ENCODE measurements at regions not wholly inside any gene's neighbourhood (a gene's known extent, or its start where the extent isn't known, plus 50 kb on each side); places are given as distances from the start of the nearest gene placed in this dataset.

- ChIA-PET CTCF (ENCODE audit: low intra/inter-chr PET ratio) (no interaction called here), POLR2A (interaction anchor here (0.7 to 1.4 kb wide), 2 partner anchors 10 to 84 kb away, joined by 3 read pairs; no protein-coding TSS in a partner anchor)
- Histone ChIP-seq H3K9ac (ENCODE audit: insufficient read depth in 1 of 2, low read depth in 2 of 2, low read length in 2 of 2) (no peak overlapping the region), H3K9me1 (ENCODE audit: control insufficient read depth, insufficient read depth, low read length) (peaks cover 5% of the 10 kb centered on the region), H4K20me1 (replicated peaks; ENCODE audit: control insufficient read depth, insufficient read depth, low read length) (no peaks in the 10 kb centered on the region; the same call in 1 of the 2 replicates), H3K27ac (ENCODE audit: extremely low read depth, low read depth, low read length) (no peak overlapping the region), H3K4me2 (ENCODE audit: insufficient read depth, low read length) (no peak overlapping the region), H3K27me3 (ENCODE audit: control insufficient read depth in 2 of 2, insufficient read depth in 2 of 2, low read length in 2 of 2) (peaks cover 2 to 60% of the 10 kb centered on the region in 2 experiments; a peak in 4 of 5 replicates), H3K4me1 (replicated peaks in 1 of 2; ENCODE audit: control insufficient read depth in 2 of 2, insufficient read depth in 2 of 2, low read length in 2 of 2) (peaks cover 0 to 3% of the 10 kb centered on the region in 2 experiments; a peak in 2 of 5 replicates), H3K4me3 (no peak overlapping the region), H3K36me3 (ENCODE audit: control insufficient read depth, insufficient read depth, low read length) (no peaks in the 10 kb centered on the region), H3K9me3 (replicated peaks; ENCODE audit: control insufficient read depth, insufficient read depth, low read depth, low read length) (no peaks in the 10 kb centered on the region), H2AFZ (ENCODE audit: low read depth, low read length) (no peak overlapping the region), H3K79me2 (ENCODE audit: control insufficient read depth, insufficient read depth, low read length) (no peaks in the 10 kb centered on the region)
- in situ Hi-C loops (cut with MboI): no loop called here
- BruUV-seq (replicated peaks): no TSS peak
- ATAC-seq: no peak
- FAIRE-seq: no peak
- intact Hi-C loops (cut with micrococcal nuclease): no loop called here
- WGBS (ENCODE audit: insufficient coverage, low coverage, missing lambda C conversion rate): 1% methylated on average over 15 of the region's 15 CpGs
- TF ChIP-seq NR3C1 (CRISPR knock-in tag; IDR thresholded peaks at IDR 0.05) (no peak), ETV6 (IDR thresholded peaks at IDR 0.05; ENCODE audit: borderline replicate concordance in 1 of 2, low read depth in 2 of 2, low read length in 1 of 2) (no peak), ETV6 (CRISPR knock-in tag; IDR thresholded peaks at IDR 0.05; ENCODE audit: borderline replicate concordance) (no peak)
- no peak for DNase-seq (ENCODE audit: extremely low read depth in 1 of 4, low spot score in 3 of 4)
These were observed 103.2 kb downstream of the INHBB start for GRCh38 chr2:120448961-120449810.

DNA sequence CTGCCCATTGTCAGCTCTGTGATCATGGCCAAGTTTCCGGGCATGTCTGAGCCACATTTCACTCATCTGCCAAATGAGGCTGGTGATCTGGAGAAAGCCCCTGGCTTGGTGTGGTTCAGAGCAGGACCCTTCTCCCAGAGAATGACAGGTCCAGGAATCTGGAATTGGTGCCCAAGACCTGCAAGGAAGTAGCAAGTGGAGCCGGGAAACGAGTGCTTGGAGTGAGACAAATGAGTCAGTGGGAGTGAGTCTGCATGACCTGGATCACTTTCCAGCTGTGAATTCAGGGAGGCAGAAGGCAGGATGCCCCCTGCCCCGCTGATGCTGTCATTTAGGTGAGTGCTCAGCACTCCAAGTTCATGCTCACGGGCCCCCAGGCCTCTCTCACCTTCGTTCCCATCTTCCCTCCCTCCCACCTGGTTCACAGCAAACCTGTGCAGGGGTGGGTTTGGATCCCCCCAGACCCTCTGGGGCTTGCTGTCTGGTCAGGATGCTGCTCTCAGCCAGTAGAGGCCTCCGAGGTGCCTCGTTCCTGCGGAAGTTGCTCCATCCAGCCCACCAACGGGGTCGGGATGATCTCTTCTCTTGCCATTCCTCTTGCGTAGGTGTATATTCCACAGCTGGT, 104.4 kb downstream of the INHBB start:
- TF ChIP-seq MCM2 (IDR thresholded peaks at IDR 0.05; ENCODE audit: low read depth) (no peak), DDX20 (tag; IDR thresholded peaks at IDR 0.05; ENCODE audit: low read depth) (no peak), ZNF561 (CRISPR knock-in tag; conservative IDR thresholded peaks at IDR 0.05) (no peak), TCF3 (CRISPR knock-in tag; IDR thresholded peaks at IDR 0.05) (no peak), TCF7 (IDR thresholded peaks at IDR 0.05; ENCODE audit: borderline replicate concordance) (no peak), NFIX (CRISPR knock-in tag; IDR thresholded peaks at IDR 0.05; ENCODE audit: low read depth) (no peak)
- TF ChIP-seq, protein P1, sequence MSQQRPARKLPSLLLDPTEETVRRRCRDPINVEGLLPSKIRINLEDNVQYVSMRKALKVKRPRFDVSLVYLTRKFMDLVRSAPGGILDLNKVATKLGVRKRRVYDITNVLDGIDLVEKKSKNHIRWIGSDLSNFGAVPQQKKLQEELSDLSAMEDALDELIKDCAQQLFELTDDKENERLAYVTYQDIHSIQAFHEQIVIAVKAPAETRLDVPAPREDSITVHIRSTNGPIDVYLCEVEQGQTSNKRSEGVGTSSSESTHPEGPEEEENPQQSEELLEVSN (IDR thresholded peaks at IDR 0.05; ENCODE audit: borderline replicate concordance in 1 of 2, extremely low read depth in 1 of 2, insufficient read depth in 1 of 2, insufficient read length in 1 of 2, low read depth in 1 of 2, low read length in 1 of 2, poor library complexity in 1 of 2, severe bottlenecking in 1 of 2): no peak
- TF ChIP-seq, protein P2, sequence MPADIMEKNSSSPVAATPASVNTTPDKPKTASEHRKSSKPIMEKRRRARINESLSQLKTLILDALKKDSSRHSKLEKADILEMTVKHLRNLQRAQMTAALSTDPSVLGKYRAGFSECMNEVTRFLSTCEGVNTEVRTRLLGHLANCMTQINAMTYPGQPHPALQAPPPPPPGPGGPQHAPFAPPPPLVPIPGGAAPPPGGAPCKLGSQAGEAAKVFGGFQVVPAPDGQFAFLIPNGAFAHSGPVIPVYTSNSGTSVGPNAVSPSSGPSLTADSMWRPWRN (IDR thresholded peaks at IDR 0.05; ENCODE audit: low read depth): no peak
- H3K4me3 ChIP-seq: no peak overlapping the region
- no peak overlapping the region for H3K4me2 ChIP-seq (ENCODE audit: insufficient read depth, low read length)
- peaks cover 0 to 3% of the 10 kb centered on the region in 2 experiments; a peak in 2 of 5 replicates for H3K4me1 ChIP-seq (replicated peaks in 1 of 2; ENCODE audit: control insufficient read depth in 2 of 2, insufficient read depth in 2 of 2, low read length in 2 of 2)
- DNase-seq (ENCODE audit: extremely low read depth in 1 of 4, low spot score in 3 of 4) (no peak), ATAC-seq (no peak), FAIRE-seq (no peak)
- ChIA-PET POLR2A (no interaction called here), CTCF (ENCODE audit: low intra/inter-chr PET ratio) (no interaction called here)
- H3K36me3 ChIP-seq (ENCODE audit: control insufficient read depth, insufficient read depth, low read length): no peaks in the 10 kb centered on the region
- intact Hi-C loops (cut with micrococcal nuclease) (no loop called here), in situ Hi-C loops (cut with MboI) (no loop called here)
- peaks cover 5% of the 10 kb centered on the region for H3K9me1 ChIP-seq (ENCODE audit: control insufficient read depth, insufficient read depth, low read length)
- H4K20me1 ChIP-seq (replicated peaks; ENCODE audit: control insufficient read depth, insufficient read depth, low read length): no peaks in the 10 kb centered on the region; the same call in 1 of the 2 replicates
- peaks cover 2 to 50% of the 10 kb centered on the region in 2 experiments; a peak in 4 of 5 replicates for H3K27me3 ChIP-seq (ENCODE audit: control insufficient read depth in 2 of 2, insufficient read depth in 2 of 2, low read length in 2 of 2)
- H3K27ac ChIP-seq (ENCODE audit: extremely low read depth, low read depth, low read length): no peak overlapping the region
- H3K79me2 ChIP-seq (ENCODE audit: control insufficient read depth, insufficient read depth, low read length): no peaks in the 10 kb centered on the region
- H2AFZ ChIP-seq (ENCODE audit: low read depth, low read length): no peak overlapping the region
- no peak overlapping the region for H3K9ac ChIP-seq (ENCODE audit: insufficient read depth in 1 of 2, low read depth in 2 of 2, low read length in 2 of 2)
- 0% methylated on average over 10 of the region's 12 CpGs for WGBS (ENCODE audit: insufficient coverage, low coverage, missing lambda C conversion rate)
- H3K9me3 ChIP-seq (replicated peaks; ENCODE audit: control insufficient read depth, insufficient read depth, low read depth, low read length): no peaks in the 10 kb centered on the region
- no TSS peak for BruUV-seq (replicated peaks)
